ENCODE measurements at regions not wholly inside any gene's neighbourhood (a gene's known extent, or its start where the extent isn't known, plus 50 kb on each side); places are given as distances from the start of the nearest gene placed in this dataset.

GRCh38 chr11:11780858-11781257 lies 60.9 kb upstream of the USP47 start:
- Histone ChIP-seq H3K36me3 (ENCODE audit: control insufficient read depth, insufficient read depth, low read length) (no peaks in the 10 kb centered on the region), H3K4me1 (ENCODE audit: control insufficient read depth, insufficient read depth, low read length) (no peaks in the 10 kb centered on the region), H3K9me3 (ENCODE audit: control insufficient read depth, insufficient read depth, low read depth, low read length) (no peaks in the 10 kb centered on the region), H3K27me3 (ENCODE audit: control insufficient read depth, insufficient read depth, low read length) (peaks cover 36% of the 10 kb centered on the region), H3K4me3 (ENCODE audit: low read depth in 2 of 2, low read length in 2 of 2) (no peak overlapping the region), H3K27ac (ENCODE audit: low read length) (no peak overlapping the region)
- in situ Hi-C loops (cut with HindIII; ENCODE audit: low pct_unique_long_range_greater_than_20kb, low sequenced_read_pairs) (no loop called here), intact Hi-C loops (cut with micrococcal nuclease; ENCODE audit: unreplicated experiment) (loop anchor here (10.0 kb wide), 2 partner anchors 516 to 1006 kb away; no protein-coding TSS in a partner anchor)
- POLR2A ChIA-PET: no interaction called here
- no TSS peak for BruUV-seq (replicated peaks)
- ATAC-seq (no peak), DNase-seq (ENCODE audit: low read depth, low spot score) (no peak)
- CTCF ChIA-PET: no interaction called here
- no peak for TF ChIP-seq POLR2AphosphoS5 (IDR thresholded peaks at IDR 0.05; ENCODE audit: low read depth, low read length)
- TF ChIP-seq, protein P1, sequence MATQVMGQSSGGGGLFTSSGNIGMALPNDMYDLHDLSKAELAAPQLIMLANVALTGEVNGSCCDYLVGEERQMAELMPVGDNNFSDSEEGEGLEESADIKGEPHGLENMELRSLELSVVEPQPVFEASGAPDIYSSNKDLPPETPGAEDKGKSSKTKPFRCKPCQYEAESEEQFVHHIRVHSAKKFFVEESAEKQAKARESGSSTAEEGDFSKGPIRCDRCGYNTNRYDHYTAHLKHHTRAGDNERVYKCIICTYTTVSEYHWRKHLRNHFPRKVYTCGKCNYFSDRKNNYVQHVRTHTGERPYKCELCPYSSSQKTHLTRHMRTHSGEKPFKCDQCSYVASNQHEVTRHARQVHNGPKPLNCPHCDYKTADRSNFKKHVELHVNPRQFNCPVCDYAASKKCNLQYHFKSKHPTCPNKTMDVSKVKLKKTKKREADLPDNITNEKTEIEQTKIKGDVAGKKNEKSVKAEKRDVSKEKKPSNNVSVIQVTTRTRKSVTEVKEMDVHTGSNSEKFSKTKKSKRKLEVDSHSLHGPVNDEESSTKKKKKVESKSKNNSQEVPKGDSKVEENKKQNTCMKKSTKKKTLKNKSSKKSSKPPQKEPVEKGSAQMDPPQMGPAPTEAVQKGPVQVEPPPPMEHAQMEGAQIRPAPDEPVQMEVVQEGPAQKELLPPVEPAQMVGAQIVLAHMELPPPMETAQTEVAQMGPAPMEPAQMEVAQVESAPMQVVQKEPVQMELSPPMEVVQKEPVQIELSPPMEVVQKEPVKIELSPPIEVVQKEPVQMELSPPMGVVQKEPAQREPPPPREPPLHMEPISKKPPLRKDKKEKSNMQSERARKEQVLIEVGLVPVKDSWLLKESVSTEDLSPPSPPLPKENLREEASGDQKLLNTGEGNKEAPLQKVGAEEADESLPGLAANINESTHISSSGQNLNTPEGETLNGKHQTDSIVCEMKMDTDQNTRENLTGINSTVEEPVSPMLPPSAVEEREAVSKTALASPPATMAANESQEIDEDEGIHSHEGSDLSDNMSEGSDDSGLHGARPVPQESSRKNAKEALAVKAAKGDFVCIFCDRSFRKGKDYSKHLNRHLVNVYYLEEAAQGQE (IDR thresholded peaks at IDR 0.05; ENCODE audit: insufficient read depth in 1 of 2, low read depth in 2 of 2, low read length in 1 of 2): no peak
- TF ChIP-seq TCF7L2 (IDR thresholded peaks at IDR 0.05; ENCODE audit: low read depth, low read length): no peak
- no peak for TF ChIP-seq SIN3A (IDR thresholded peaks at IDR 0.05; ENCODE audit: borderline replicate concordance, insufficient read depth, low read depth, low read length)
- TF ChIP-seq, protein P2, sequence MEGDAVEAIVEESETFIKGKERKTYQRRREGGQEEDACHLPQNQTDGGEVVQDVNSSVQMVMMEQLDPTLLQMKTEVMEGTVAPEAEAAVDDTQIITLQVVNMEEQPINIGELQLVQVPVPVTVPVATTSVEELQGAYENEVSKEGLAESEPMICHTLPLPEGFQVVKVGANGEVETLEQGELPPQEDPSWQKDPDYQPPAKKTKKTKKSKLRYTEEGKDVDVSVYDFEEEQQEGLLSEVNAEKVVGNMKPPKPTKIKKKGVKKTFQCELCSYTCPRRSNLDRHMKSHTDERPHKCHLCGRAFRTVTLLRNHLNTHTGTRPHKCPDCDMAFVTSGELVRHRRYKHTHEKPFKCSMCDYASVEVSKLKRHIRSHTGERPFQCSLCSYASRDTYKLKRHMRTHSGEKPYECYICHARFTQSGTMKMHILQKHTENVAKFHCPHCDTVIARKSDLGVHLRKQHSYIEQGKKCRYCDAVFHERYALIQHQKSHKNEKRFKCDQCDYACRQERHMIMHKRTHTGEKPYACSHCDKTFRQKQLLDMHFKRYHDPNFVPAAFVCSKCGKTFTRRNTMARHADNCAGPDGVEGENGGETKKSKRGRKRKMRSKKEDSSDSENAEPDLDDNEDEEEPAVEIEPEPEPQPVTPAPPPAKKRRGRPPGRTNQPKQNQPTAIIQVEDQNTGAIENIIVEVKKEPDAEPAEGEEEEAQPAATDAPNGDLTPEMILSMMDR (IDR thresholded peaks at IDR 0.05): no peak

DNA sequence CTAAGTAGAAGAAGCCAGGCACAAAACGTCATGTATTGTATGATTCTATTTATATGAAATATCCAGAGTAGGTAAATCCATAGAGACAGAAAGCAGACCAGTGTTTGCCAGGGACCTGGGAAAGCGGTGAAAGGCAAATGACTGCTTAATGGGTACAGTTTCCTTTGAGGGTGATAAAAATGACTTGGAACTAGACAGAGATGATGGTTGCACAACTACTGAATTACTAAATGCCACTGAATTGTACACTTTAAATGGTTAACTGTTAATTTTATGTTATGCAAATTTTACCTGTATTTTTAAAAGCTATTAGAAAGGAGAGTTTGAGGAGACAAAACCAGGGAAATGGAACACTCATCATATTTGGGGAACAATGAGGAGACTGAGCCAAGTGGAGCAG lies 61.8 kb upstream of the USP47 start:
- intact Hi-C loops (cut with micrococcal nuclease; ENCODE audit: unreplicated experiment): loop anchor here (10.0 kb wide), 2 partner anchors 515 to 1005 kb away; no protein-coding TSS in a partner anchor
- TF ChIP-seq SIN3A (IDR thresholded peaks at IDR 0.05; ENCODE audit: borderline replicate concordance, insufficient read depth, low read depth, low read length) (no peak), POLR2AphosphoS5 (IDR thresholded peaks at IDR 0.05; ENCODE audit: low read depth, low read length) (no peak), TCF7L2 (IDR thresholded peaks at IDR 0.05; ENCODE audit: low read depth, low read length) (no peak)
- TF ChIP-seq, protein P1 (IDR thresholded peaks at IDR 0.05; ENCODE audit: insufficient read depth in 1 of 2, low read depth in 2 of 2, low read length in 1 of 2): no peak
- TF ChIP-seq, protein P2 (IDR thresholded peaks at IDR 0.05): no peak
- ChIA-PET POLR2A (no interaction called here), CTCF (no interaction called here)
- H3K9me3 ChIP-seq (ENCODE audit: control insufficient read depth, insufficient read depth, low read depth, low read length): no peaks in the 10 kb centered on the region
- ATAC-seq (no peak), DNase-seq (ENCODE audit: low read depth, low spot score) (no peak)
- H3K36me3 ChIP-seq (ENCODE audit: control insufficient read depth, insufficient read depth, low read length): no peaks in the 10 kb centered on the region
- BruUV-seq (replicated peaks): no TSS peak
- no peaks in the 10 kb centered on the region for H3K4me1 ChIP-seq (ENCODE audit: control insufficient read depth, insufficient read depth, low read length)
- in situ Hi-C loops (cut with HindIII; ENCODE audit: low pct_unique_long_range_greater_than_20kb, low sequenced_read_pairs): no loop called here
- H3K27me3 ChIP-seq (ENCODE audit: control insufficient read depth, insufficient read depth, low read length): peaks cover 40% of the 10 kb centered on the region
- H3K4me3 ChIP-seq (ENCODE audit: low read depth in 2 of 2, low read length in 2 of 2): no peak overlapping the region
- no peak overlapping the region for H3K27ac ChIP-seq (ENCODE audit: low read length)
